ENCODE measurements at regions not wholly inside any gene's neighbourhood (a gene's known extent, or its start where the extent isn't known, plus 50 kb on each side); places are given as distances from the start of the nearest gene placed in this dataset.

DNA sequence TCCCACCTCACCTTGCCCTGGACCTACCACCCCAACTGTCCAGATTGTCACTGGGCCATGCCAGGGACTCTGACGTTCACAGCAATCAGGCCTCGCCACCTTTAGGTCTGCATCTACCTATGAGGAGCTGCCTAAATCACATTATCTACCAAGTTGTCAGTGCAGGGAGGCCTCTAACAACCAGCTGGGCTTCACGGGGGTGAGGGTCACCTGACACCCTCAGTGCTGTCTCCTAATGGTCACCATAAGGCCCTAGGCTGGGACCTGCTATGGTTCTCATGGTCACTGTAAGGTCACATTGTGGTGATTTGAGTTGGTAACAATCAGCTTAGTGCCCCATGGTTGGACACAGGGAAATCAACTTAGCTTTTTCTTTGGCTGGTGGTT, 119.2 kb upstream of the CXCL14 start:
- no peak for DNase-seq

DNA sequence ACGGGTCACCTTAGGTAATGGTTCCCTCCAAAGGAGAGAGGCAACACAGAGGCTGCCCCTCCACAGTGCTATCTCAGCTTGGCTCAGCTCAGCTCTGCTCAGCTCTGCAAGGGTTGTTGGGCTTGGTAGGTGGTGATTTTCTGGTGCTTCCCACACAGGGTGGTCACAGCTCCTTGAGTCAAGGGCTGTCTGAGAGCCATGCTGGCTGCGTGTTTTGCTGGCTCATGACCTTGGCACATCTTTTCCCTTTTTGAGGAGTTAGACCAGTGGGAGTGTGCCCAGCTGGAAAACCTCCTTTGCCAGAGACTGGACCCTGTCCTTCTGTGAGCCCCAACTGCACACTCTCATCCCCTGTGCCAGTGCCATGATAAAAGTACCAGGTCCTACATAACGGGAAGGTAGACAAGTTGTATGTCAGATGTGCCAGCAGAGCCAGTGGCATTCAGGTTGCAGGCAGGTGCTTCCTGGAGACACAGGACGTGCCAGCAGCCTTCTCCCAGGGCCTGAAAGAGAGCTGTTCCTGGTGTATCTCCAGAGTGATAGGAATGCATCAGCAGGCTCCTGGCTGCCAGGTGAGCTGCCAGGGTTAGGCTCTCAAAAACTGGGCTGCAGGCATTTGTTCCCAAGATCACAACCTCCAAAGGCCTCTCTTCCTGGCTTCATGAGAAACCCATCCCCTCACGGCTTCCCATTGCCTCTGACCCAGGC, 118.6 kb upstream of the CXCL14 start:
- DNase-seq: no peak

DNA sequence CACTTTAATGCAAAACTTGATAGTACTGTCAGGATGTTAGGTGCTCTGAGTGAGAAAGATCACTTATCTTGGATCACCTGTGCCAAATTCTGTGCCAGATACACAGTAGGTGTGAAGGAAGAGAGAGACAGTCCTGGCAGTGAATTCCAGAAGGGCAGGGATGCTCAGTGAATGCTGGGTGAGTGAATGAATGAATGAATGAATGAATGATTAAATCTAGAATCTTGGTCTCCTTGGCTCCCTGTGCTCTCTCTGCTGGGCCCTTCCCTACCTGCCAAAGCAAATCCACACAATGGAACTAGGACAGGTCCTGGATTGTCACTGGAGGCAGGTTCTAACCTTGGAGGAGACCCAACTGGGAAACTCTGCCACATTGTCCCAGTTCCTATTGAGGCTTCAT, 117.5 kb upstream of the CXCL14 start:
- no peak for DNase-seq

DNA sequence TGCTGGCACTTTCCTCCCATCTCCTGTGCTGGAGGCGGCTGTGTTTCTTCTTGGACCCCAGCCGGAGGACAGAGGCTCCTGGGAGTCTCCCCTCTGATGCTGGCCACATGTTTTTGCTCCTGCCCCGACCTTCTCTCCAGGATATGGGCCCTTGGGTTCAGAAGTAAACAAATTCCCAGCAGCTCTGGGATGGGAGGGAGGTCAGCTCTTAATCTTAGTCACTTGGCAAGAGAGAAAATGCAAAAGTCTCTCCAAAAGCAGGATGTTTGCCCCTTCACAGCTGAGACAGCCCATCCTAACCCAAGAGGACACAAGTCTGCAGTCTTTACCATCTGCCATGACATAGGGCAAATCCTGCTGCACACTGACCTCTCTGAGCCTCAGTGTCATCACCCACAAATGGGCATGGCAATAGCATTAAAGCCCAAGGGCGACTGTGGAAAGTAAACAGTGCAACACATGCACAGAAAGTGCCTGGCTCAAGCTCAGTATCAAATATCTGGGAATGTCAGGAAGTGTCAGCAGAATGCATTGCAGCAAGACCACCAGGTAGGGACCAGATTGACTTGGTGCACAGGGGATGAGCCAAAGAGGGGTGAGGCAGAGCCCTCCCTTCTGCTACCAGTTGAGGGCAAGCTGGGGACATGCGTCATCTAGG, 117.0 kb upstream of the CXCL14 start:
- DNase-seq: no peak

DNA sequence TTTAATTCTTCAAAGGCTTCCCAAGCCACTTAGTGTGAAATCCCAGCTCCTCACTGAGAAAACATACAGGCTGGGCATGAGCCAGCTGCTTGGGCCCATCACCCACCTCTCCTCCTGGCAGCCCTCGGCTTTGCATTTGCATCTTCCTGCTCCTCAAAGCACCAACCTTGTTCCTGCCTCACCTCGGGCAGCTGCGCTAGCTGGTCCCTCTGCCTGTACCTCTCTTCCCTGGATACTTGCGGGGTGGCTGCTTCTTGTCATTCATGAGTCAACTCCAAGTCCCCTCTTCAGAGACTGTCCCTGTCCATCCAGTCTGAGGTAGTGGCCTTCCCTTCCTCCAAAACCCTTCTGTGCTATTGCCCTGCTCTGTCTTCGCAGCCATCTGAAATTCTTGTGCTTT, 116.1 kb upstream of the CXCL14 start:
- no peak for DNase-seq

DNA sequence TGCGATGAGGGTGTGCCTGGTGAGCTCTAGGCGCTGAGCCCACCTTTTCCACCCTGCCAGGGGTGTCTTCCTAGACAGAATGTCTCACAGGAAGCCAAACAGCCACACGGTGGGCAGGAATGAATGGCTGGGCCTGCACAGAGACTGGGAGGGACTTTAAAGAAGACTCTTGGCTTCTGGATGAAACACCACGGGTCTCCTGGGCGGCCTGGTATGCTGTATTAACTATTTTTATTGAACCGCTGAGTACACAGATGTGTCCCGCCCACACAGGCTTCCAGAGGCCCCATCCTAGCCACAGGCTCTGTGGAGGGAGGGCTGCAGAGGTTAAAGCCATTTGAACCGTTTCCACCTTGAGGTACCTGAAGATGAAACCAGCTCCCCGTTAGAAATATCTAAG, 115.2 kb upstream of the CXCL14 start:
- DNase-seq: no peak

DNA sequence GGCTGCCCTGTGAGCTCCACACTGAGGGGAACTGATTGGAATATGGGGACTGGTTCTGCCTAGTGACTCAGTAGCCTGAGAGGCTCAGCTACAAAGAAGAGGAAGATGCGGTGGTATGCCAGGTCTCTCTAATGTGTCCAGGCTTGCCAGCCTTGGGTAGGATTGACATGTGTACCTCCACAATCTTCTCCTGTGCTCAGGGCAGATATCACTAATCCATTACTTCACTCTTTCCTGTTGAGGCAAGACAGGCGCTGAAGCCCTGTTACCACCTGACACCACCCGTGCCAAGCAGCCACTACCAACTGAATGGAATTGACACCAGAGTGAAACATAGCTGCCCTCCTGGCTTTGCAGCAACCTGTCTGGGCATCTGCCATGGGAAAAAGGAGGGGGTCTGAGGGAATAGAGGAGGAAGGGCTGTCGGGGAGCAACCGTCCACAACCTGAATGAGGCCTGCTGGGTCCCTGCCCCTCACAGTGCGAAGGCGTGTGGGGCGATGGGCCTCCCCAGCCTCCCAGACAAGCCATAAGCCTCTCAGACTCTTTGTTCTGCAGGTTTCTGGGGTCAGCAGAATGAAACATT, 114.7 kb upstream of the CXCL14 start:
- no peak for DNase-seq

DNA sequence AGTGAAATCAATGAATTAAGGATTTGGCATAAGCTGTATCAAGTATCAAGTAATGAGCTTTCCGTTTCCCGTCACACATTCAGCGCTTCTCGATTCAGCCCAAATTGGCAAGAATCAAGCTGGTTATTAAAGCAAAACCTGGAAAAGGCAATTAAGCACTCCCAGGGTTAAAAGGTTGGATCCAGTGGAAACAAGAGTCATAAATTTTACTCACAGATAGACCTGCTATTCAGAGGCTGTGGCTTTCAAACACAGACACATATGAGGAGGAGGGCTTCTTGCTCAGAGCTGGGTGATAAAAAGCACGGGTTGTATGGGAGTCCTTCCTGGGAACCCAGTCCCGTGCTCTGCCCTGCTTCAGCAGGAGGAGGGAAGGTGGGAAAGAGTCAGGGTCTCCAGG, 112.3 kb upstream of the CXCL14 start:
- DNase-seq: no peak

DNA sequence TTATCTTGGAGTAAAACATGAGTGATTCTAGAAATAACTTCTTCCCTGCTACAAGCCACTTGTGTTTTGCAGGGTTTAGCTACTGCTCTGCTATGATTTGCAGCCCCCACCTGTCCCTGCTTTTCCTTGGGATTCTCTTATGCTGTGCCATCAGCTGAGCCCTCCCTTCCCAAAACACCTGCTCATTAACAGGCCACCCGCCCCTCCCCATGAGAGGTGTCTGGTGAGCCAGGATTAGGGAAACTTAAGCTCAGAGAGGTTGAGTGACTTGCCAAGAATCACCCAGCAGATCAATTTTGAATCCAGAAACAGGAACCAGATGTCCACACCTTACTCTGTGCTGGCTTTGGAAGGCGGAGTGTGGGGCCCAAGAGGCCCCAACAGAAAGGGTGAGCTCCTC, 111.7 kb upstream of the CXCL14 start:
- DNase-seq: no peak

DNA sequence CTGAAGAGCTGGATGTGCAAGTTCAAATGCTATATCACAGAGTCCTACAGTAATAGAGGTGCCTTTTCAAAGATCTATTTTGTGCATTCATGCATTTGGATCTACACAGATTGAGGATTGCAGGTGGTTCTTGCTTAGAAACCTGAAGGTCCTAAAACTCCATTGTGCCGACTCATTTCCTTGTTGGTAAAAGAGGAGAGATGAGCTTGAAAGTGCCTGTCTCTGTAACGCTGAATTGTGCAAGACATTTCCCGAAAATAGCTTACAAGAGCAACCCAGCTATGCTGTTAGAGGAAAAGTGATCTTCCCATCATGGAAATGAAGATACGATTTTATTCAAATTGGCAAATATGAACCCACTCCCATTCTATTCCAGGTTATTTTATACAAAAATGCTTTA, 110.7 kb upstream of the CXCL14 start:
- no peak for DNase-seq

DNA sequence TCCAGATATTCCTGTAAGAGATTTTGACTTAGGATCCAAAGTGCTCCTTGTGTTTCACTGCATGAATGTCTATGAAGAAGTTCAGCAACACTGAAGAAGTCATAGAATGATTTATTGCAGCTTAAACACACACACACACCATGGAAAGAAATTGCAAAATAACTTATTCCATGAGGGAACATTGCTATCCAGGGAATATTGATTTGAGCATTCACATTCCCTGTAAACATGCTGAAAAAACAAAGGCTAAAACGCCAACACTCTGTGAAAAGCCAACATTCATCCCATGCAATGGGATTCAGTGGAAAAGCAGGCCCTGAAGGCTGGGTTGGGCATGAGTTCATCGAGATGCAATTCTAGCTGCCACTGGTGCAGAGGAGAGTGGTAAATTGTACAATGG, 109.6 kb upstream of the CXCL14 start:
- DNase-seq: no peak

DNA sequence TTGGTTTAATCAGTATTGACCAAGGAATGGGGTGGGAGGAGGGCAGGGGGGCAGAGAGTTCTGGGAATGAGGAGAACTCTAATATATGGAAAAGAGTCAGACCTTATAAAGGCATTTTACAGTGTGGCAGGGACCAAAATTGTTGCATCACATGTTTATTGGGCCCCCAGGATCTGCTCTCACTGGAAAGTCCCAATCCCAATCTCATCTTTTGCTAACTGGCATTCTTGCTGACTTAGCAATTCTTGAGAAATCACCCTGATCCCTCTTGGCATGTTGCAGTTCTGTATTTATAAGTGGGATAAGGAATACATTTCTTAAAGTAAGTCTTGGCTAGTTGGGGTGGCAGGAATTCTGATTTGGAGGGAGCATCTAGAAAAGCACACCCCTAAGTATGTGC, 104.4 kb upstream of the CXCL14 start:
- no peak for DNase-seq

DNA sequence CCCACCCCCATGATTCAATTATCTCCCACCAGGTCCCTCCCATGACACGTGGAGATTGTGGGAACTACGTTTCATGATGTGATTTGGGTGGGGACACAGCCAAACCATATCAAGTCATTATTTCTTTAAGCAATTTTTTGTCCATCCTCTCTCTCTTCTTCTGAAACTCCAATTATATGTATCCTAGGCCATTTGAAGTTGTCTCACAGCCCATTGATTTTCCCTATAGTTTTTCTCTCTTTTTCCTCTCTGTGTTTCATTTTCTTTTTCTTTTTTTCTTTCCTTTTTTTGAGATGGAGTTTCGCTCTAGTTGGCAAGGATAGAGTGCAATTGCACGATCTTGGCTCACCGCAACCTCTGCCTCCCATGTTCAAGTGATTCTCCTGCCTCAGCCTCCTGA, 101.9 kb upstream of the CXCL14 start:
- DNase-seq: no peak

DNA sequence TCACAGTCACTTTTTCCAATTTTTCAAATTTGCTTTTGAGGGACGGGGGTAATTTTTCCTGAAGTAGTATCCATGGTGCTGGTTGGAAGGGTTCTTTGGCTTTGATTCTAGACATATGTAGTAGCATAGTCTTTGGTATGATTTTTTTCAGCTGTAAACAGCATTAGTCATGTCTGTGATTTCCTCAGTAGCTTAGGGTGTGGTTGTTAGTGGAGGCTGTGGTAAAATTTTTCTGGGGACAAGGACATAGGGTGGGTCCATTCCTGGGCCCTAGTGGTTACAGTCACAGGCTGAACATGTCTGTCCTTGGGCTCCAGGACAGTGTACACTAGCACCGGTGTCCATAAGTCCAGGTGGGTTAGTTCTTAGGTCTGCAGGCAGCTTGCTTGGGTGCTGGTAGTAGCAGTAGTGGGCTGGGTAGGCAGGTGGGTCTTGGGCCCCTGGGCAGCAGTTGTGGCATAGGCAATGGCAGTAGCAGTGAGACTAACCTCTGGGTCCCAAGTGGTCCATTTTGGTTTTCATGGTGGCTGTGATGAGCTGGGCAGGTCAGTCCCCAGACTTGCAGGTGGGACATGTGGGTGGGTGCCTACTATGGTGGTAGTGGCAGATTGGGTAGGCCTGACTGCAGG, 100.0 kb upstream of the CXCL14 start:
- DNase-seq: no peak

DNA sequence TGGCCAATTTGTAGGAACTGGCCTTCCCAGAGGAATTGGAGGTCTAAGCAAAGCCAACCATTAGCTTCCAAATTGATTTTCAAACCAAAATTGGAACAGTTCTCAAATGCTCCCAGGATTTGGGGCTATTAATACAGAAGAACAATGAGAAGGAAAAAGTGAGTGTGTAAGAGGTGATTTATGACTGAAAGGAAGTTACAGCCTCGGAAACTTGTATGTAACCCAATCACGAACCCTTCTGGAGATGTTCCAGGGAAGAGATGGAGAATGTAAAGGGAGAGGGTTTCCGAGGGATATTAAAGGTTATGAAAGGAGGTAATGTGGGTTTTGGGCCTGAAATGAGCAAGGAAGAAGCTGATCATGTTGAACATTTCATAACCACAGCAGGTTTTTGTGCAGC, 93.2 kb upstream of the CXCL14 start:
- no peak for DNase-seq

DNA sequence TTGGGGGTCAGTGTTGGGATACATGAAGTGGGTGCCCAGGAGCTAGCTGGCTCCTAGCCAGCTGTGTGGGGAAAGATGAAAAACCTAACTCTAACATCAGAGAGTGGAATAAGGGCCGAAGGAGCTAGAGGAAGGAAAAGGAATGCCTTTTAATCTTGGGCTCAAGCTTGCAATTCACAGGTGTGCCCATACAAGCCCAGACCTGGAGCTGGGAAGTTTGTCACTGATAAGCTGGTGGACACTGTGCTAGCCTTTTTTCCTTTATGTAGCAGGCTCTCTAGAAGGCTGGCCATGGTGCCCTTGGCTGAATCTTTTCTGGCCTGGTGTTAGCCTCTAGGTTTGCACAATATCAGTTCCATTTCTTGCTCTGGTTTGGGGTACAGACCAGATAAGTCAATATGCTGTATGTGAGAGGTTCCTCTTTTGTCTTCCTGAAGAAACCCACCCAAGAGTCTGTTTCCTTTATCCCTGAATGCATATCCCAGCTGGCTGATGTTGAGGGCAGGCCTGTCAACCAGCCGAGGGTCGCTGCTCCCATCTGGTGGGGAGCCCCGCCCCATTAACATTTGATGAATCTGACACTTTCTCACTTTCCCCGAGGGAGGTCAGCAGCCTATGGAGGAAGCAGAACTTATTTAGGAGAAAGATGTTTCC, 92.4 kb upstream of the CXCL14 start:
- no peak for DNase-seq

DNA sequence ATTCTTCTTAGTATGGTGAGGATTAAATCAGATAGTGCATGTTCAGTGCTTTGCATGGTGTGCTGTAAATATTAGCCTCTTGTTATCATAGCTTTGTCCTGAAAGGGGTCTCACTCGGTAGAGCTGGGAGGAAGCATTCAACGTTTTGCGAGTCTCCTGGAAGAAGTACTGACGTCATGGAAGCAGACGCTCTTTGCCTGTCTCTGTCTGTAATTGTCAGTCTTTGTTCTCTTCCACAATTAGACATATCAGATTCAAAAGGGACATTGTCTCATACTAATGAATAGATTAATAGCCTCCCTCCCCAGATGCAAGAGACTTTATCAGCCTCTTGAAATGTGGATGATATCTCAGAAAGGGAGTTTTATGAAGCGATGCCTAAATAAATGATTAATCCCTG, 91.8 kb upstream of the CXCL14 start:
- no peak for DNase-seq

DNA sequence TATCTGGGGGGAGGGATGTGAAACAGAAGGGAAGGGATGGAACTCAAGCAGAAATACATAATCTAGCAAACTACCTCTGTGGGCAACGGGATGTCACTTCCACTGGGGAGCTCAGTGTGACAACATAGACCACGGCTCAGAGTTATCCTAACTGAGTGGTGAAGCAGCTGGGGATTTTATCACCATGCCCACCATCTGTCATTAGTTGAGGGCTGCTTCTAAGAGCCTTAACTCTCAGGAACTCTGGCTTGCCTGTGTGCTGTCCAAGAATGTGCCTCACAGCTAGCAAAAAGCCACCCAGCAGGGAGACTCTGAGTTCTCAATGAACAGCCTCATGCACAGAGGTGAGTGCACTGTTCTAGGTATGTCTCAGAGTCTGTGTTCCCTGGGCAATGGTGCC, 90.6 kb upstream of the CXCL14 start:
- DNase-seq: no peak

DNA sequence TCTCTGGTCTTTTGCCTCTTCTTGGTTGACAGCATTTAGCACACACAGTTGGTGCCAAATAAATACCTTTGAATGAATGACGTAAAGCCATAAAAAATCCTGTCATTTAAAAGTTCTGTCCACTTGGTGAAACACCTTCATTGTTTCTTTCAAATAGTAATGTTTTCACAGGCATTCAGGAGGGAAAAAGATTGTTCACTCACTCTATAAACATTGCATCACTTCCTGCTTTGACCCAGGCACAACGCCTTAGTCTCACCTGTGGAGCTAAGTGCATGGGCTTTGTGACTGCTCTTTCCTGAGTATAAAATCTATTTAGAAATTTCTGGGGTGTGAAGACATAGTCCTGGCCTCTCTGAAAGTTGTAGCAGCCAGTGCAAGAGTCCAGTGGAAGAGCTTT, 88.9 kb upstream of the CXCL14 start:
- DNase-seq: no peak

DNA sequence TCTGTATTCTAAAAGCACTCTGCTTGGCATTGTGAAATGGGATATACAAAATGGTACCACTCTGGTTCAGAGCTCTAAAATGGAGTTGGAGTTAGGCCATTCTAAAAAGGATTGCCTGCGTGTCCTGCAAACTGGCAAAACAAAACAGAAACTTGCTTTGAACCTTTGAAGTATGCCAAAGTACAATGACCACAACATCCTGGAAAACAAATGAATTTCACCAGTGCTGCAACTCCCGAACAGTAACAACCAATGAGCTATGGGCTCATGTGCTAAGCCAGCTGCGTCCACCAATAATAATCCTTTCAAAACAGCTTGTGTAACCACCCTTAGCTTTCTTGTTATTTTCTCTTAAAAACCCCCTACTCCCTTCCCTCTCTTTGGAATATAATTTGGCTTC, 88.4 kb upstream of the CXCL14 start:
- DNase-seq: no peak

DNA sequence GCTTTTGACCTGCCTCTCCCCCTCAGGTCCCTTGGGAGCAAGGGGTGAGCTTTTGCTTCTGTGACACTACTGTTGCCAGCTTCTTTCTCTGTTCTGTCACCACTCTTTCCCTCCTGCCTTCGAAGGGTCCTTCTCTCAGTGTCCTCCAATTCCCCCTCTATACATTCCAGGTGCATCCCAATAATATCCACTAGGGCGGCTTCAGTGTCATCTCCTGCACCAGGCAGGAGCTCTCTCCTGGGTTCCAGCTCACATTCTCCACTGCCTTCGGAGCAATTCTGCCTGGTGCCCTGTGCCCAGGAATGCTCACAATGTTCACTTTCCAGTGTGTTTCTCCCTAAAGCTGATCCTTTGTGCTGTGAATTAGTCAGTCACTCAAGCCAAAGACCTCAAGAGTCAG, 83.9 kb upstream of the CXCL14 start:
- no peak for DNase-seq

DNA sequence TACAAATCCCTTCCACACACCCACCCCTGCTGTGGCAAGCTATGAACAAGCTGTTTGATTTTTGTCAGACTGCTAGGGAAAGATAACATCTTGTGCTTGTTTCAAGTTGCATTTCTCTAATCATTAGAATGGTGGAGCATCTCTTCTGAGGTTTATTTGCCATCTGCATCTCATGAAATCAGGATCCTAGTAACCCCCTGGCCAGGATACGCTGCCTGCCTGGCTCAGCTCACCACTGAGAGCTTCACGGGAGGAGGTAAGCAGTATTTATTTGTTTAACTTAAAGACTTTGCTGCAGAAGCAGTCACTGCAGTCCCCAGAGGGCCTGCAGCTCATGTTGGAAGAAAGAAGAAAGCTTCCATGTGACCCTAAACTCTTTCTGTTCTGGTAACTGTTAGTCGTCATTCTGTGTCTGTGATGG, 83.3 kb upstream of the CXCL14 start:
- no peak for DNase-seq

DNA sequence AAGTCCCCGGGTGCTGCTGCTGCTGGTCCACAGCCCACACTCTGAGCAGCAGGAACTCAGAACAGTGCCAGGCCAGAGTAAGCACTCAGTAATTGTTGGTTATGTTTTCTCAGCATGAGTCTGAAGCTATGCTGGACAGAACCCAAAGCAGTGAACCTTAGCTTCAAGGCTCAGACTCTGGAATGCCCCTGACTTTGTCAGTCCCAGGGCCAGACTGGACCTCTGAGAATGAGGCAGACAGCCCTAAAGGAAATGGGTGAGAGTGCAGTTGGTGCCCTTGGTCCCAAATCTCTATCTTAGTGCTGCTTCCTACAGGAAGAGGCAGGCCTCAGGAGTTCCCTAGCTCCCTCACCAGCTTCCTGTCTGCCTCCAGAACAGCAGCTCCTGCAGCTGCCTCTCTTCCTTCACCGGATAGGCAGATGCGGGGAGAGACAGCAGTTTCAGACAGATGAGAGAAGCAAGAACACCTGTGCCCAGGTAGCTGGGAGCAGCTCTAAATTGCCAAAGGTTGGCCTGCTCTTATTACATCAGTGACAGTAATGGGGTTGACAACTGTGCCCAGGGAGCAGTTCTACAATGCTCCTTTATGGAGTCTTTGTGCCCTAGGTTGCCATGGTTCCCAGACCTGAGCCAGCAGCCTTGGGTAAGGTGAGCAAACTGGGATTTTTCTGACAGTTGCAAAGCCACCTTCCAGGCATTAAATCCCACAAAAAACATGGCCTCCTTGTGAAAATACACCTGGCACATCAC, 82.2 kb upstream of the CXCL14 start:
- DNase-seq: no peak
